Renal pelvis (tissue), 1 donor: ENCODE measurements at regions not wholly inside any gene's neighbourhood (a gene's known extent, or its start where the extent isn't known, plus 50 kb on each side); places are given as distances from the start of the nearest gene placed in this dataset.
A peak's percentile ranks its signal among the peaks of the same experiment; 100 is the strongest.

Experiments
- DNase-seq: peaks from one replicate; pipeline ENCODE4 v3.0.0-alpha.2; 2013

DNA sequence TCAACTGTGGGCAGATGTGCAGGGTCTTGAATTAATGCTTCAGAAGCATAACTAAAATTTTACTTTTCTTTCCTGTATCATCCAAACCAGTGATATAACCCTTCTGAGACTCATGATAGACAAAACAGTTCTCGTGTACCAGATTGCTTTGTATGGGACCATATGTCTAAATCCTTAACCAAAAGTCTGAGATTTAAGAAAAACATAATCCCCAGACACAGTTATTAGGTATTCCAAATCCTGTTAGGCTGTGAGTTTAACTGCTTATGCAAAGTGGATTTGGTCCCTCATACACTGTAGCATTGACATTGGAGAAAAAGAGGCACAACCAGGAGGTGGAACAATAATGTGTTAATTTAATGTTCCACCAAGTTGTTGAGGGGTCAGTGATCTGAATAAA is 235.0 kb downstream of the PMAIP1 start:
- DNase-seq = no peak

GRCh38 chr18:60130284-60130683 is 230.5 kb downstream of the PMAIP1 start:
- DNase-seq = peak; percentile 37

GRCh38 chr18:60123031-60123430 is 223.2 kb downstream of the PMAIP1 start:
- DNase-seq = no peak

DNA sequence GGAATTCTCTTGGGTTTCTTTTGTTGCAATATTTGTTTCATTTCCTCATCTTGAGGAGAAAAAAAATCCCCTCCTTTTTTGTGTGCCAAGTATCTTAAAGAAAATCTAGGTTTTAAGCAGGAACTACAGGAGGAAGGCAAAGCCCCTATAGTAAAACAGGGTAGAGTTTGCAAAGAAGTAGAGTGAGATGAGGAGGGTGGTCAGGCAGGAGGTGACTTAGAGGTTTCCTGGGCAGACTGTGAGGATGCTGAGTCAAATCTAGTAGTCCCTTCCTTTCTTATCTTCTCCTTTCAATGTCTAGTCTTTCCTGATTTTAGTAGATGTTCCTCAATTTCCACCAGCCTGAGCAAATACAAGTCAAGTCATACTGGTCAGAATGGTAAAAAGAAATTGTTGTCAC is 222.5 kb downstream of the PMAIP1 start:
- DNase-seq = no peak

GRCh38 chr18:60120231-60120750 is 220.5 kb downstream of the PMAIP1 start:
- no peak for DNase-seq

DNA sequence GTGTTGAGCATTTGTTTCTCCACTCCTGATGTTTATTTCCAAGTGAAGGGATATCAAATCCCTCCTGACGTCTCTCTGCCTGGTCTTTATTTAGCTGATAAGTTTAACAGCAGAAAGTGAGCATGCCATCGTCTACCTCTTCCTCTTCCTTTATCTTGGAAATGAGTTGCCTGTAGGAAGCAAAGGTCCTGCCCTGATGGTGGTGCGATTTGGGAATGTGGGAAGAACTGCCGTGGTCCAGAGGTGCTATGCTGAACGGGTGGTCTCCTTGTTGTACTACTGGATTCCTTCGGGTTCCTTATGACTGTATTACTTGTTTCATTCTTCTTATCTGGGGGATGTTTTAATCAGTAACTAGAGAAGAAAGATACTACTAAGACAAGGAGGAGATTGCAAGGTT is 217.5 kb downstream of the PMAIP1 start:
- DNase-seq = no peak

DNA sequence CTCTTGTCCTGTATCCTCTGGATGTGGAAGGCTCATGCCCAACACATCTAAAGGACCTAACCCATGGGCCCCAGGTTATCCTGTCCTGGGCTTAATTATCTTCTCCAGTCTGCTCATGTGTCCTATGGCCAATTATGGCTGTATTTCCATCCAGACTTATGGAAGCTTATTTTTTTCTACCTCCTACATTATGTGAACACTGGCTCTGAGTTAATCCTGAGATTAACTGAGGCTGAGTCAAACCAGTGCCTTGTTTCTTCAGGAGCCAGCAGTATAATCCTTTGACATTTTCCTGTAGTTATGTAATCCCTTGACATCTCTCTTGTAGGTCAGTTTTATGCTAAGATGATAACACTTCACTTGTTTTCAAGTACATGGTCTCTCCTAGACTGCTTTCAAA is 213.6 kb downstream of the PMAIP1 start:
- no peak for DNase-seq

GRCh38 chr18:60112369-60112768 is 212.6 kb downstream of the PMAIP1 start:
- DNase-seq = no peak

DNA sequence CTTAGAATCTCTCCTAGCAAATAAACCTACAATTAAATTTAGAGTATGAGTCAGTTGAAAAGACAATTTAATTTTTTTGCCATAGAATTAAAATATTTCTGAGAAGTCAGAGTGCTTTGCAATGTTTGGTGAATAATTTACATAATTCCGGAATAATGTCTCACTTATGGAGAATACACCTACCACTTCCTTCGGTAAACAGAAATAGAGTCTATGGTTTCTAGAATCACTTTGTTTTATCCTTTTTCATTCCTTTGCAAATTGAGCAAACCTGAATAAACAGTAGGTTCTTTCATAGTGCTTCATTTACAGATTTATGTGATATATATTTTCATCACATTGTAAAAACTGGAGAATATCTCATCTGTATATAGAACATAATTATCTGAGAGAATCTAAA is 211.7 kb downstream of the PMAIP1 start:
- DNase-seq = no peak

DNA sequence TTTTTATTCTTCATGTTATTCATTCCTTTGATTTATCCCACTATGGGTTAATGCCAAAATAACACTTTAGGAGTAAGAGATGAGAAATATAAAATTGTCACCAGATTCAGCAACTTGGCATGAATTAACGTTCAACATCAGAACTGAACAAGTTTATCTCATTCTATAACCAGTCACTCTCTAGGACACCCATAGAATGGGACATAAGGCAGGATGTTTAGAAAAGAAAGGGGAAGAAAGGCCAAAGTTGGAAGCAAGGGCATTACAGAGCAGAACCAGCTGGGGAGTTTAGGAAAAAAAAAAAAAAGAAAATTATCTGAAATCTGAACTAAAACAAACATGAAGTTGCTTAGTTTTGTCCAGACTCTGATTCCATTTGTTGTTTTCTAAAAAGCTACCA is 211.0 kb downstream of the PMAIP1 start:
- peak; percentile 34 for DNase-seq

- no peak for DNase-seq
Measured at GRCh38 chr18:60100778-60101177, 201.0 kb downstream of the PMAIP1 start.

DNA sequence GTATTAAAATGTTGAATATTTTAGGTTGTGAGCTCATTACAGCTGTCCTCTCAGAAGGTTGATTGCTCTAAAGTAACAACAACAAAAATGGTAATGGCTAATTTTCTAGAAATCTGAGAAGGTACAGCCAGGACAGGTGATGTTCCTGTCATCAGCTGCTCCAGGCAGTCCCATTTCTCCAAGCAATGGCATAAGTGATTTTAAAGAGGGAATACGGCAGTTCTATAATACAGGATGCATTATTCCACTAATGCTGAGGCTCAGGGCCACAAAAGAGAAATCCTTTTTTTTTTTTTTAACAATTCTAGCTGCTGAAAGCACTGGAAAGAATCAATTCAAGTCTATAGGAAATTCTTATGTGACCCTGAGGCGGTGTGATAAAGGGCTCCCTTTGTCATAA is 199.9 kb downstream of the PMAIP1 start:
- DNase-seq = no peak

DNA sequence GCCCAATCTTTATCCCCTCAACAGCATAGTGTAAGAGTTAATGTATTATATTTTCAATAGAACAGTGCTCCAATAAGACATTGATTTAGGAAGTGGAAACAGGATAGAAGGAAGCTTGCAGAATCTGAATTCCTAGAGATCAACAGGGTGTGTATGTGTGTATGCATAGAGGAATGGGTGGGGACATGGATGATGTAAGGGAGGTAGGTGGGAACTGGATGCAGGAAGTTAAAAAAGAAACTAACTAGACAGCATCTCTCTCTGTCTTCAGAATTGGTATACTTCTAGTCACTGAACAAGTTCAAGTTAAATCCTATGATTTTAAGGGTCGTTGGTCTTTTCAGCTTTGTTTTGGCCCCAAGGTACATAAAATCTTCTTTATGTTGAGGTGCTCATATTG is 196.6 kb downstream of the PMAIP1 start:
- no peak for DNase-seq

GRCh38 chr18:60092073-60092472 is 192.3 kb downstream of the PMAIP1 start:
- no peak for DNase-seq

GRCh38 chr18:60090170-60090569 is 190.4 kb downstream of the PMAIP1 start:
- peak; percentile 10 for DNase-seq

GRCh38 chr18:60082790-60083189 is 183.0 kb downstream of the PMAIP1 start:
- no peak for DNase-seq

GRCh38 chr18:60082282-60082681 is 182.5 kb downstream of the PMAIP1 start:
- DNase-seq = no peak

GRCh38 chr18:60075477-60075876 is 175.7 kb downstream of the PMAIP1 start:
- DNase-seq = no peak

- DNase-seq = no peak
Measured at GRCh38 chr18:60070631-60071030, 170.8 kb downstream of the PMAIP1 start.

- DNase-seq = no peak
Measured at GRCh38 chr18:60069145-60069544, 169.3 kb downstream of the PMAIP1 start.

- no peak for DNase-seq
Measured at GRCh38 chr18:60067426-60068210, 167.8 kb downstream of the PMAIP1 start.

DNA sequence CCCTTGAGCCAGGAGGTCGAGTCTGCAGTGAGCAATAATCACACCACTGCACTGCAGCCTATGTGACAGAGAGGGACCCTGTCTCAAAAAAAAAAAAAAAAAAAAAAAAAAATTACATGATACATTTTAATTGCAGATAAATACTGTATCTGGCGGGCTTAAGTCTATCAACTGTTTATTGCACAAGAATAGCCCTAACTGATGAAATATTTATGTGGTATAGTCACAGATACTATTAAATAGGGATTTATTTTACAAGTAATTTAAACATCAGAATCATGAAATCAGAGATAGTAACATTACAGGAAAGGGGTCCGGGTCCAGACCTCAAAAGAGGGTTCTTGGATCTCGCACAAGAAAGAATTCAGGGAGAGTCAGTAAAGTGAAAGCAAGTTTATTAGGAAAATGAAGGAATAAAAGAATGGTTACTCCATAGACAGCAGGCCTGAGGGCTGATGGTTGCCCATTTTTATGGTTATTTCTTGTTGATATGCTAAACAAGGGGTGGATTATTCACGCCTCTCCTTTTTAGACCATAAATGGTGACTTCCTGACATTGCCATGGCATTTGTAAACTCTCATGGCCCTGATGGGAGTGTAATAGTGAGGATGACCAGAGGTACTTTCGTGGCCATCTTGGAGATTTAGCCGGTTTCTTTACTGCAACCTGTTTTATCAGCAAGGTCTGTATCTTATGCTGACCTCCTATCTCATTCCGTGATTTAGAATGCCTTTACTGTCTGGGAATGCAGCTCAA is 166.6 kb downstream of the PMAIP1 start:
- no peak for DNase-seq

GRCh38 chr18:60064271-60064670 is 164.5 kb downstream of the PMAIP1 start:
- DNase-seq = no peak
